ENCODE measurements at regions not wholly inside any gene's neighbourhood (a gene's known extent, or its start where the extent isn't known, plus 50 kb on each side); places are given as distances from the start of the nearest gene placed in this dataset.

GRCh38 chr20:57838670-57839151 is 128.9 kb upstream of the PMEPA1 start:
- DNase-seq: peak; percentile 79

DNA sequence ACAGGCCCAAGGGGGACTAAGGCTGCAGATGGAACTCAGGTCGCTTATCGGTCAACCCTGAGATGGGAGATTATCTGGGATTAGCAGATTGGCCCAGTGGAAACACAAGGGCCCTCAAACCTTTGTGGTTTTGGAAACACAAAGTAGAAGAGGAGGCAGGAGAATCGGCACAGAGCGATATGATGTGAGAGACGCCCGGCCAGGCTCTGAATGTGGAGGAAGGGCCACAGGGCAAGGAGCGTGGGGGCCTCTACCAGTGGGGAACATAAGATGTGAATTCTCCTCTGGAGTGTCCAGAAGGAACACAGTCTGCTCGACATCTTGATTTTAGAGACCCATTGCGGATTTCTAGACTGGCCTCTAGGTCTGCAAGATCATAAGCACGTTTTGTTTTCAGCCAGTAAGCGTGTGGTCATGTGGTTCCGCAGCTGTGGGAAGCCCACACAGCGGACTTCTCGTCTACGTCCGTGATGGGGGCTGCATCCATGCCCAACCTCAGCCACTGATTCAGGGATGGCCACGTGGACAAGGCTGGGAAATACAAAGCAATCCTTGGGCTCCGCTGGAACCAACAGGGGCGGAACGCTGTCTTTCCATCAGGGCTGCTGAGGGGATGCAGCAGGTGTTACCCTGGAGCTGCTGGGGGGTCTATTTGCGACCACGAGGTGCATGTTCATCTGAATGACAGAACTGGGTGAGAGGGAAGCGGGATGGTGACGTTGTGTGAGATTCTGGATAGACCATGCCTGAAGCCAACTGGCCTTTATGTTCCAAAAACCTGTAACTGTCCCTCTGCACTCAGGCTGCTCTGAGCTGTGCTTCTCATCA is 127.6 kb upstream of the PMEPA1 start:
- DNase-seq: no peak

DNA sequence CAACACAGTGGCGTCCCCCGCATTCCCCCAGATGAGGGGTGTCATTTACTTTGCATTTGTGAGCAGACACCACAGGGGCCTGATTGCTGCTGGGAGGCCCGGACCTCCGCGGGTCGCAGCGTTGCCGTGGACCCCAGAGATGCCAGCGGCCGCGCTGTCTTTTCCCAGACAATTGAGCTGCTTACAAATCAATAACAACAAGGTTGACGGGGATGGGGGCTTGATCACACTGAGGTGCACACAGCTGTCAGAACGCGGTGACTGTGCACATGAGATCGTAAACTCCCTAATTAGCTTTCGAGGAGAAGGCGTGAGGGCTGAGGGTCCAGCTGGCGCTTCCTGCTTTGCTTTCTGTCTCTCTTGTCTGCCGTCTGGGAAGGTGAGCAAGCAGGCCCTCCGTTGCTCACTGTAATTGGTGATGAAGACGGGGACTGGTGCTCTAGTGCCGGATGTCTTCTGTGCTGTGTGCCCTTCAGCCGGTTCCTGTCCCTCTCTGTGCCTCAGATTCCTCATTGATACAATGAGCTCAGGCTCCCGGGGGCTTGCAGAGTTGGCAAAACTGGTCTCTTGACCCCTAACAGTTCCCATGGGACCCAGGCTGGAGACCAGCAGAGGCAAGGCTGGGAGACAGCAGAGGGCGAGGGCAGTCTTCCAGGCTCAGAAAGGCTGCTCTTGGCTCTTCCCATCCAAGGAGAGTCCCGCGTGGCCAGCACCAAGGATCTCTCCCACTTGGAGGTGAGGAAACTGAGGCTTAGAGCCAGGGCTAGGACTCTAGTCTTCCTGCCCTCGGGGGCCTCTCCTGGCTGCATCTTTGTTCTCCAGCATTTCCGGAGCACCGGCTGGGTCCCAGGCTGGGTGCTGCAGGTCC is 126.0 kb upstream of the PMEPA1 start:
- DNase-seq: peak; percentile 57

DNA sequence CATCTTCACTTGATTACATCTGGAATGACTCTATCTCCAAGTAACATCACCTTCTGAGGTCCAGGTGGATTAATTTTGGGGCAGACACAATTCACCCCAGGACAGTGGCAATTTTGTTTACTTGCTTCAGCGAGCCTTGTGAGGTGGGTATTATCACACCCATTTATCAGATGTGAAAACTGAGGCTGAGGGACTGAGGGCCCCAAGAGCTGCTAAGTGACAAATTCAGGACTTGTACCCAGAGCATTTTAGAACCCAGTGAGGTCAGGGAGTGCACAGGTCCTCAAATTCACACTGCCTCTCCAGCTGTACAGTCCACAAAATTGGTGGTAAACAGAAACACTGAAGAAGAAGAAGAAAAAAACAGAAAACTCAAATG is 125.2 kb upstream of the PMEPA1 start:
- DNase-seq: no peak

DNA sequence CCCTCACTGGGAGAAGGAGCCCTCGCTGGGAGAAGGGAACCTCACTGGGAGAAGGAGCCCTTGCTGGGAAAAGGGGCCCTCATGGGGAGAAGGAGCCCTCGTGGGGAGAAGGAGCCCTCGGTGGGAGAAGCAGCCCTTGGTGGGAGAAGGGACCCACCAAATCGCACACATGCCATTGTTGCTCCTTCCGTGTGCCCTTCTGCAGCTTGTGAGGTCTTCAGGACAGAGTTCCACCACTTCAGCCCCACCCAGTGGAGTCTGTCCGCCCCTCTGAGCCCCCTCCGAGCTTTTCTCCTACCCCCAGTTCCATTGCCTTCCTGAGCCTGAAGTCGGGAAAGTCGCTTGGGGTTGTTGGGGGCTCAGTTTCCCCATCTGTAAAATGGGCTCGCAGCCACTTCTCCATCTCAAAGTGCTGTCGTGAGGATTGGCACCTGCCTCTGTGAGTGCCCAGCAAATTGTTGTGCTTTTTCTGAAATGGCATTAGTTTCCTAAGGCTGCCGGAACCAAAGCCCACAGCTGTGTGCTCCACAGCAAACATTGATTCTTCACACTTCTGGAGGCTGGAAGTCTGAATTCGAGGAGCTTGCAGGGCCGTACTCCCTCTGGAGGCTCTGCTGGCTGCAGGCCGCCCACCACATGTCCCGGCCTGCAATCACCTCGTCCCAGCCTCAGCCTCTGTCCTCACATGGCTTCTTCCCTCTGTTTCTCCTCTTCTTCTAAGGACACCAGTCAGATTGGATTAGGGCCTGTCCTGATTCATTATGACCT is 124.7 kb upstream of the PMEPA1 start:
- no peak for DNase-seq

DNA sequence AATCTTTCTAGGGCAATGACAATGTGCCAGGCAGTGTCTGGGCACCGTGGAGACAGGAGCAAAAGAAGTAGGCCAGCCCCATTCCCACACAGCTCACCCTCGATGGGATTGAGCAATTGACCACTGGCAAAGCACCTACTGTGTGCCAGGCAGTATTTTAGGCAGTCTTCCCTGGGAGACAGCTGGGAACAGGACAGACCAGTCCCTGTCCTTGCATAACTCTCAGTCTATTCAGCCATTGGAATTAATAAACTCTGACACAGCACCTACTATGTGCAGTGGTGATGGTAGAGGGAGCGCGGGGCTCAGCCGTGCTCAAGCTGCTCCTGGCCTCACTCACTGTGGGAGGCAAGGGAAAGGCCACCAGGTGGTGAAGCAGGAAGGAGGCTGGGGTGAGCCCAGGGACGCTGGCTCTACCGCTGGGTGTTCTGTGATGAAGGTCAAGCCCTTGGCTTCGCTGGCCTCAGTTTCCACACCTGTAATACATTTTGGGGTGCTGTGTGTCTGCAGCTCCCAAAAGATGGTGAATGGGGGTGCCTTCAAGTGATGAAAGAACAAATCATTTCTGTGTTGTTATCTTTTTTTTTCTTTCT is 122.3 kb upstream of the PMEPA1 start:
- no peak for DNase-seq

- DNase-seq: no peak
These were observed 121.6 kb upstream of the PMEPA1 start for GRCh38 chr20:57831326-57831992.

- no peak for DNase-seq
These were observed 120.7 kb upstream of the PMEPA1 start for GRCh38 chr20:57830515-57830895.

DNA sequence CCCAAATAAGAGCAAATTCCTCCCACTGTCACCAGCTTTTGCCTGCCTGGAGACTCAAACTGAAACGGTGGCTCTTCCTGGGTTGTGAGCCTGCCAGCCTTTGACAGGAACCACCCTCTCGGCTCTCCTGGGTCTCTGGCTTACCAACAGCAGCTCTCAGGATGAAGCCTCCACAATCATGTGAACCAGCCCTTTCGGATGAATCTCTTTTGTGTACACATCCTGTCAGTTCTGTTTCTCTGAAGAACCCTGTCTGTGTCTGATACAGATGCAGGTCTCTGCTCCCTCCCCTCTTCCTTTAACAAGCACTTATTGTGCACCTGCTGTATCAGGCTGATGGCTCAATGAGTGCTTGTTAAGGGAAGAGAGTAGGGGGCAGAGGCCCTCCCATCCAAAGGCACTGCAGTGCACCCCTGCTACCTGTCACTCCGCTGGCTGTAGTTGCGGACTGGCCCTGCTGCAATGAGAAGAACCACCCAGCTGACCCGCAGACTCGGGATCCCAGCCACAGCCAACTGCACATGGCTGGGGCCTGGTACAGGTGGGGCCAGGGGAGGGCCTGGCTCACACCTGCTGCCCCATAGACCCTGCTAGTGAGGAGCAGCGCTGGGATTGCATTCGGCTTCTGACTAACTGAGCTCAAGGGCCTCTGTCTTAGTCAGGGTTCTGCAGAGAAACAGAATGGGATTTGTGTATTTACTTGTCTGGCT is 120.1 kb upstream of the PMEPA1 start:
- DNase-seq: no peak

DNA sequence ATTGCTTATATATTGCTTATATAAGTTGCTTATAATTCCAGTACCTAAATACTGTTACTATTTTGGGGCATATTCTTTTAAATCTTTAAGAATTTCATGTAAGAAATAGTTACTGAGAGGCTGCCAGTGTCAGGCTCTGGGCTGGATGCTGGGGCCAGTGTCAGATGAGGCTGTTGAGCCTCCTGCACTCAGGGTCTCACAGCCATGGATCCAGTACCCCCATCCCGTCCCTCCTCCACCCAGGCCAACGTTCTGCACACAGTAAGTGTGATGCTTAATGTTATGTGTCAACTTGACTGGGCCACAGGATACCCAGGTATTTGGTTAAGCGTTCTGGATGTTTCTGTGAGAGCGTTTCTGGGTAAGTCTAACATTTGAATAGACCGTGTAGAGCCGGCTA is 119.5 kb upstream of the PMEPA1 start:
- no peak for DNase-seq

DNA sequence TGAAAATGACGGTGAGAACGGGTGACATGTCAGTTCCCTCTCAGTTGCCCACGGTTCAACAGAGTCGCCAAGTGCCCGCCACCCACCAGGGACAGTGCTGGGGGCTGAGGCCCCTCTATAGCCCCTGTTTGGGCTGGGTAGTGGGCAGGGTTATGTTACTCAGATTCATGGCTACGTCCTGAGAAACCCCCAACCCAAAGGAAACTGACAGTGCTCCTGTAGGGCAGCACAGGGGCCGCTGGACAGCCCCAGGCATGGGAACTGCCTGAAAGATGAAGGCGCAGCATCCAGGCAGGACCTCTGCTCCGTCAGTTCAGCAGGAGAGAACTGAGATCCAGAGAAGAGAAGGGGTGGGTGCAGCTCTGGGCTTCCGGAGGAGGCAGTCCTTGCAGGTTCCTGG is 118.9 kb upstream of the PMEPA1 start:
- no peak for DNase-seq

- DNase-seq: no peak
These were observed 117.0 kb upstream of the PMEPA1 start for GRCh38 chr20:57826666-57827287.

DNA sequence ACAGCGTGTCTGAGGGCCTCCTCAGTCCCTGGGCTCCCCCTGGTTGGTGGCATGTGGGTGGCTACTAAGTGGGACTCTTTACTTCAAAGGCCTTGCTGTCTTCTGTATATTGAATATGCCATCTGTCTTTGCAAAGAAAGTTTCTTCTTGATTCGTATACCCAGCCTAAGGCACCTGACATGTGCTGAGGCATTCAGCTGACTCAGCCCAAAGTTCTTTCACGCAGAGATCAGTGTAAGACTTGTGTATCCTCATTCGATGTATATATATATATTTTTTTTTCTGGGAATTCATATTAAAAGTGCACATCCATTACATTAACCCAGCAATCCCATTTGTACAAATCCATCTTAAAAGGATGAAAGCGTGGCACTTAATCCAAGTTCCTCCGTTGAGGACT is 115.1 kb upstream of the PMEPA1 start:
- no peak for DNase-seq

- DNase-seq: no peak
These were observed 112.1 kb upstream of the PMEPA1 start for GRCh38 chr20:57821935-57822334.

GRCh38 chr20:57819691-57820380 is 110.0 kb upstream of the PMEPA1 start:
- no peak for DNase-seq

- no peak for DNase-seq
These were observed 109.5 kb upstream of the PMEPA1 start for GRCh38 chr20:57819291-57819690.

DNA sequence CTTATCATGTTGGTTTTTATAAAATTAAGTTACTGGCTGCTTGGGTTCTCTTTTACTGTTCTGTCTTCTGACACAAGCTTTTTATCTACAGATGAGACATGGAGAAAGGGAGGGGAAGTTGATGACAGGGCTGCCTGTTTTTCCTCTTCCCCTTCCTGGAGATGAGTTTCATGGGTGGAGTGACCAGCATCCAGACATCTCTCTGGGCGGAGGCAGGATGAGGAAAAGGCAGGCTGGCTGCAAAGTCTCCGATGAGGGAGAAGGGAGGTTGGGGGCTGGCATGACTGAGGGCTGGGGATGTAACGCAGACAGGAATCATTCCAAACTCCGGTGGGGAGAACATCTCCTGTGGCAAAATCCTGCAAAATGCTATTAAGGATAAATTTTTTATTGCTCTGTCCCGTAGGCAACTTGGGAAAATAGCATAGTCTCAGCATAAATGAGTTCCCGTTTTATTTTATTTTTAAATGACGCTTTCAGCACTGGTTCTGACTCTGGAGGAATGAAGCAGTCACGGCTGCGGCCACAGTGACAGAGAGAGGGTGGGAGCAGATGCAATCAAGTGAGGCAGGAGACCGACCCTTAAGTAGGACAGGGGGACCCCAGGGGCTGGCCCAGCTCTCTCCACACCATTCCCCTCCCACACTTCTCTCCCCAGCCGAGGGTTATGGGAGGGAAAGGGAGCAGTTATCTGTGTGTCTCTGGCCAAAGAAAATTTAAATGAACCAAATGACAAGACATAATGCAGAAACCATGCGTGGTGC is 108.8 kb upstream of the PMEPA1 start:
- no peak for DNase-seq

DNA sequence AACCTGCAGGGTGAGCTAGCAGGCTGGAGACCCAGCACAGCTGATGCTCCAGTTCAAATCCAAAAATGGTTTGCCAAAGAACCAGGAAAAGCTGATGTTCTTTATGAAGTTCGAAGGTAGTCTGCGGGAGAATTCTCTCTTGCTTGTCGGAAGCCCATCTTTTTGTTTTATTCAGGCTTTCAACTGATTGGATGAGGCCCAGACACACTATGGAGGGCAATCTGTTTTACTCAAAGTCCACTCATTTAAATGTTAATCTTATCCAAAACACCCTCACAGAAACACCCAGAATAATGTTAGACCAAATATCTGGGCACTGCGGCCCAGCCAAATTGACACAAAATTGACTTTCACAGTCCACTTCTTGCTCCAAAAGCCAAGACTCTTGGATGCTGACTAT is 105.6 kb upstream of the PMEPA1 start:
- DNase-seq: no peak

DNA sequence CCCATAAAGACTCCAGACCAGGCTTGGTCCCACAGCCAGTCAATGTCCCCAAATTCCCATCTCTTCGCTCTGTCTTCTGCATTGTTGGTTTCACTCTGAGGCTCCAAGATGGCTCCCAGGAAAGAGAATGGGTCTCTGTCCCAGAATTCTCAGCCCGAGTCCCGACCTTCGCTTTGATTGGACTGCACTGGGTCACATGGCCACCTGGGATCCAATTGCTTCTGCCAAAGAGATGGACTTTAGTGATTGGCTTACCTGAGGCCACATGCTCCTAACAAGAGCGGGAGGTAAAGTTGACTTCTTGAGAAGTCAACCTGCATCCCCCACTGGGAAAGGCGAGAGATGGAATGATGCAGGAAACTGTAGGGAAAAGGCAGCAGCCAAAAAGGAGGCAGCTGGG is 104.7 kb upstream of the PMEPA1 start:
- no peak for DNase-seq

Data from NCI-H1694 (cell line).